K562 (cell line): ENCODE measurements at regions not wholly inside any gene's neighbourhood (a gene's known extent, or its start where the extent isn't known, plus 50 kb on each side); places are given as distances from the start of the nearest gene placed in this dataset.

ENCODE experiments used
- CTCF ChIP-seq, 3 experiments: IDR thresholded peaks in 2 of 3; conservative IDR thresholded peaks in 1 of 3; 2 replicates each; pipeline ENCODE4 v1.5.1; 2011 to 2012; ENCODE audit warnings: low read length in 3 of 3, mild to moderate bottlenecking in 3 of 3, control low read depth in 2 of 3, improper control_type of control experiment in 1 of 3, inconsistent platforms in 1 of 3, low read depth in 1 of 3, mixed read lengths in 1 of 3, moderate library complexity in 1 of 3; ENCODE audit not compliant: insufficient read depth in 2 of 3
- EZH2 ChIP-seq: IDR thresholded peaks from 2 replicates; pipeline ENCODE4 v1.6.1; 2012; ENCODE audit warnings: low read depth, mild to moderate bottlenecking, inconsistent platforms, low read length, borderline replicate concordance
- GABPA ChIP-seq: fragments of 200-800 bp; sonication (Bioruptor generic); conservative IDR thresholded peaks from 2 replicates; pipeline ENCODE4 v1.6.1; 2016; ENCODE audit warnings: low read depth, missing genetic modification characterization, missing compliant biosample characterization
- JUN ChIP-seq, 2 experiments: sonication (generic) in 1 of 2; formaldehyde crosslinking in 1 of 2; IDR thresholded peaks; 2 replicates each; pipeline versions ENCODE4 v1.6.1 to v1.8.0; 2012 to 2022; ENCODE audit warnings: borderline replicate concordance in 2 of 2, mild to moderate bottlenecking in 2 of 2, improper control_type of control experiment in 1 of 2, low read depth in 1 of 2, low read length in 1 of 2, missing genetic modification reagents in 1 of 2
- MYC ChIP-seq, 2 experiments: fragments of 250-450 bp in 1 of 2; sonication (Bioruptor Pico) in 1 of 2; IDR thresholded peaks; 2 replicates each; pipeline versions ENCODE4 v1.5.1 to v1.6.1; 2012 to 2021; ENCODE audit warnings: low read depth in 2 of 2, borderline replicate concordance in 1 of 2, improper control_type of control experiment in 1 of 2, low read length in 1 of 2, mild to moderate bottlenecking in 1 of 2, moderate library complexity in 1 of 2
- NEUROD1 ChIP-seq: fragments of 150-350 bp; IDR thresholded peaks from 2 replicates; pipeline ENCODE4 v1.6.1; 2014; ENCODE audit warnings: borderline replicate concordance, low read length, low read depth; ENCODE audit not compliant: partially characterized antibody
- NFYB ChIP-seq: IDR thresholded peaks from 2 replicates; pipeline ENCODE4 v1.6.1; 2011; ENCODE audit warnings: mild to moderate bottlenecking, moderate library complexity; ENCODE audit not compliant: insufficient read length; ENCODE audit errors: extremely low read depth
- PRMT5 ChIP-seq: sonication (generic); formaldehyde crosslinking; IDR thresholded peaks from 2 replicates; pipeline ENCODE4 v1.5.0; 2020; ENCODE audit warnings: missing genetic modification reagents
- SMAD1 ChIP-seq: fragments of 150-350 bp; IDR thresholded peaks from 2 replicates; pipeline ENCODE4 v1.6.1; 2014; ENCODE audit warnings: low read length, low read depth; ENCODE audit not compliant: partially characterized antibody
- ZNF124 ChIP-seq: sonication (generic); formaldehyde crosslinking; IDR thresholded peaks from 2 replicates; pipeline ENCODE4 v1.8.1; 2022; ENCODE audit warnings: missing genetic modification reagents
- ZNF324 ChIP-seq: fragments of 250-450 bp; sonication (Bioruptor Pico); IDR thresholded peaks from 2 replicates; pipeline ENCODE4 v1.4.0; 2020; ENCODE audit warnings: mild to moderate bottlenecking

GRCh38 chr9:89815061-89815902 lies 210.5 kb downstream of the GADD45G start:
- TF ChIP-seq CTCF (IDR thresholded peaks at IDR 0.05 in 2 of 3, conservative IDR thresholded peaks at IDR 0.05 in 1 of 3; ENCODE audit: insufficient read depth in 2 of 3, low read depth in 1 of 3, low read length in 3 of 3) (no peak), ZNF324 (CRISPR knock-in tag) (no peak), SMAD1 (no peak), JUN (IDR thresholded peaks at IDR 0.05; ENCODE audit: borderline replicate concordance, low read depth, low read length) (no peak), JUN (CRISPR knock-in tag; IDR thresholded peaks at IDR 0.05; ENCODE audit: borderline replicate concordance) (no peak), GABPA (no peak), EZH2 (no peak), PRMT5 (CRISPR knock-in tag) (no peak), MYC (IDR thresholded peaks at IDR 0.05; ENCODE audit: low read depth, low read length) (no peak), MYC (CRISPR knock-in tag; IDR thresholded peaks at IDR 0.05; ENCODE audit: borderline replicate concordance, low read depth) (no peak), ZNF124 (CRISPR knock-in tag) (no peak), NFYB (no peak), NEUROD1 (no peak)
